Smooth muscle cell (in vitro differentiated cells): ENCODE measurements at regions not wholly inside any gene's neighbourhood (a gene's known extent, or its start where the extent isn't known, plus 50 kb on each side); places are given as distances from the start of the nearest gene placed in this dataset.

Source experiments
- DNase-seq: peaks from one replicate; lab custom pipeline; 2025; ENCODE audit not compliant: unreplicated experiment; lab: John Stamatoyannopoulos, UW
- H2AFZ ChIP-seq: fragments of 200-600 bp; sonication (generic); 2 replicates; pipeline ENCODE4 v1.6.0; 2016; ENCODE audit warnings: antibody characterized with exemption, low read depth, mild to moderate bottlenecking
- H3F3A ChIP-seq: fragments of 200-600 bp; sonication (generic); 2 replicates; pipeline ENCODE4 v1.6.0; 2017; ENCODE audit warnings: antibody characterized with exemption, low read depth
- H3K27ac ChIP-seq: fragments of 200-600 bp; sonication (generic); 2 replicates; pipeline ENCODE4 v1.5.1; 2016; ENCODE audit warnings: low read depth, mild to moderate bottlenecking
- H3K27me3 ChIP-seq: fragments of 200-600 bp; sonication (generic); 2 replicates; pipeline ENCODE4 v1.6.1; 2016; ENCODE audit warnings: low read depth, mild to moderate bottlenecking
- H3K36me3 ChIP-seq: fragments of 200-600 bp; sonication (generic); 2 replicates; pipeline ENCODE4 v1.5.1; 2016; ENCODE audit warnings: low read depth
- H3K4me1 ChIP-seq: fragments of 200-600 bp; sonication (generic); 2 replicates; pipeline ENCODE4 v1.5.1; 2016; ENCODE audit warnings: low read depth
- H3K4me2 ChIP-seq: fragments of 200-600 bp; sonication (generic); 2 replicates; pipeline ENCODE4 v1.6.0; 2016; ENCODE audit warnings: mild to moderate bottlenecking
- H3K4me3 ChIP-seq: fragments of 200-600 bp; sonication (generic); 2 replicates; pipeline ENCODE4 v1.5.1; 2016; ENCODE audit warnings: mild to moderate bottlenecking
- H3K79me2 ChIP-seq: fragments of 200-600 bp; sonication (generic); 2 replicates; pipeline ENCODE4 v1.6.0; 2016; ENCODE audit warnings: low read depth, mild to moderate bottlenecking
- H3K9ac ChIP-seq: fragments of 200-600 bp; sonication (generic); 2 replicates; pipeline ENCODE4 v1.6.0; 2016; ENCODE audit warnings: low read depth
- H3K9me3 ChIP-seq: fragments of 200-600 bp; sonication (generic); replicated peaks from 2 replicates; pipeline ENCODE4 v1.5.1; 2016; ENCODE audit warnings: low read depth
- H4K20me1 ChIP-seq: fragments of 200-600 bp; sonication (generic); 2 replicates; pipeline ENCODE4 v1.6.0; 2016; ENCODE audit warnings: low read depth
- WGBS: methylation state at CpG from one replicate; pipeline ENCODE4 v1.1.7; 2016; ENCODE audit warnings: low lambda C conversion rate; 5-methylcytosine and 5-hydroxymethylcytosine counted together
- TF ChIP-seq, protein P1 (sequence below): fragments of 200-600 bp; sonication (generic); IDR thresholded peaks from 2 replicates; pipeline ENCODE4 v1.5.1; 2017; ENCODE audit warnings: borderline replicate concordance, mild to moderate bottlenecking, antibody characterized with exemption; ENCODE audit not compliant: insufficient read depth, poor library complexity, severe bottlenecking

DNA sequence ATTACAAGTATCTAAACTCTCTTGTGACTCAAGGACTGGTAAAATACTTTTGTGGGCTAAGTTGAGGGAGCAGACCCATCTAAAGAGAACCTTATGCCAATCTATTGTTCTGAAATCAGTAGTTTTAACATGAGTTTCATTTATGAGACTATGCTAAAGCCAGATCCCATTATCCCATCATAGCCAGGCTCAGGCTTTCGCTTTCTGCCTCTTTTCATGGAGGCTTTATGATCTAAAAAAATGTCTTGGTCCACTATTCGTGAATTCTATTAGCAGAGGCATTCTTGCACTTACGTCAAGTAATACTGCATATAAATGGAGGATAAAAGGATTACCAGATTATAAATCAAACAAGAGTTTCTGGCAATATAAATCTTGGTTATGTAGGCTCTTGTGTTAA lies 1636.9 kb upstream of the ACVR2A start:
- Histone ChIP-seq H3K27ac (no peak overlapping the region), H3K4me2 (no peak overlapping the region), H3K9me3 (no peaks in the 10 kb centered on the region), H3K9ac (no peak overlapping the region), H3K4me3 (no peak overlapping the region), H4K20me1 (no peaks in the 10 kb centered on the region), H3K27me3 (no peaks in the 10 kb centered on the region), H3K36me3 (no peaks in the 10 kb centered on the region), H2AFZ (peak overlapping the region; percentile 42), H3K79me2 (no peaks in the 10 kb centered on the region), H3K4me1 (no peaks in the 10 kb centered on the region), H3F3A (no peaks in the 10 kb centered on the region)
- DNase-seq: no peak
- WGBS: 57% methylated on average over 3 of the region's 3 CpGs
- TF ChIP-seq, protein P1, sequence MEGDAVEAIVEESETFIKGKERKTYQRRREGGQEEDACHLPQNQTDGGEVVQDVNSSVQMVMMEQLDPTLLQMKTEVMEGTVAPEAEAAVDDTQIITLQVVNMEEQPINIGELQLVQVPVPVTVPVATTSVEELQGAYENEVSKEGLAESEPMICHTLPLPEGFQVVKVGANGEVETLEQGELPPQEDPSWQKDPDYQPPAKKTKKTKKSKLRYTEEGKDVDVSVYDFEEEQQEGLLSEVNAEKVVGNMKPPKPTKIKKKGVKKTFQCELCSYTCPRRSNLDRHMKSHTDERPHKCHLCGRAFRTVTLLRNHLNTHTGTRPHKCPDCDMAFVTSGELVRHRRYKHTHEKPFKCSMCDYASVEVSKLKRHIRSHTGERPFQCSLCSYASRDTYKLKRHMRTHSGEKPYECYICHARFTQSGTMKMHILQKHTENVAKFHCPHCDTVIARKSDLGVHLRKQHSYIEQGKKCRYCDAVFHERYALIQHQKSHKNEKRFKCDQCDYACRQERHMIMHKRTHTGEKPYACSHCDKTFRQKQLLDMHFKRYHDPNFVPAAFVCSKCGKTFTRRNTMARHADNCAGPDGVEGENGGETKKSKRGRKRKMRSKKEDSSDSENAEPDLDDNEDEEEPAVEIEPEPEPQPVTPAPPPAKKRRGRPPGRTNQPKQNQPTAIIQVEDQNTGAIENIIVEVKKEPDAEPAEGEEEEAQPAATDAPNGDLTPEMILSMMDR: no peak

DNA sequence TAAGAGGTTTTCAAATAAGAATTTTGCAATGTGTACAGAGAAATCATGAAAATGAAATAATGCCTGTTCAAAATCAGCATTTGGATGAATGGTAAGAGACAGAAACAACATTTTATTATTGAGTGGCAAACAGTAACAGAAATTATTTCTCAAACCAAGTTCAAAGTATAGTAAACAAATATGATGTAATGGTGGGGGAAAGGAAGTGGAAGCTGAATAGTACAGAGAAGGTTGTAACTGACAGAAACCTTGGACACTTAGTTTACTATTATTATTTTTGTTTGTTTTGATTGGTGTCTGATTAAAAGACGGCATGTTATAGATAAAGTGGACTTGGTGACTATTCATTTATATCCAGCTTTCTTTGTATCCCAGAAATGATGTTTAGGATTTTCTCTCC lies 1637.4 kb upstream of the ACVR2A start:
- 96% methylated on average over 1 of the region's 1 CpG for WGBS
- no peaks in the 10 kb centered on the region for H3K9me3 ChIP-seq
- TF ChIP-seq, protein P1: no peak

DNA sequence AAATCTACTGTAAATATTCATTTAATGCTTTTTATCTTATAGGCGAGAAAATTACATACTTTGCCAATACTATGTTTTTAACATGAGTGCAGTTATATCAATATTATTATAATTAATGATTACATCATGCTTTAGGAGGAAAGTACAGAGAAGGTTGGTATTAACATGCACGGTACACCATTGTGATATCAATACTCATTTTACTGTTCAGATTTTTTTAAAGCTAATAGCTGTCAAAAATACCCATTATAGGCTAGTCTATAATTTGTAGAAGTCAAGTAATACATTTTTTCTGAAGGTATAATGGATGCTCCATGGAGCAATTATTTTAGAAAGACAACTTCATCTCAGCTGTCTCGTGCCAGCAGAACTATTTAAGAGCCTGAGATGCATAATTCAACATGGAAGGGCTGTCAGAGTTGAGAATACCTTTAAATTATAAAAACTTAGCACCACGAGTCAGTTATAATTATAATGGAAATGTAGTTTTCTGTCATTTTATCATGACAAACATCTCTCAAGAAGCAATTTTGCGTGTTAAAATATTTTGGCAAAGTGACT lies 1641.7 kb upstream of the ACVR2A start:
- no peaks in the 10 kb centered on the region for H4K20me1 ChIP-seq
- H2AFZ ChIP-seq: no peak overlapping the region
- TF ChIP-seq, protein P1: no peak
- no peaks in the 10 kb centered on the region for H3K79me2 ChIP-seq
- no peak overlapping the region for H3K4me2 ChIP-seq
- H3K4me3 ChIP-seq: no peak overlapping the region
- H3F3A ChIP-seq: no peaks in the 10 kb centered on the region
- H3K9ac ChIP-seq: no peak overlapping the region
- H3K27me3 ChIP-seq: no peaks in the 10 kb centered on the region
- H3K27ac ChIP-seq: no peak overlapping the region
- H3K9me3 ChIP-seq: no peaks in the 10 kb centered on the region
- 89% methylated on average over 5 of the region's 5 CpGs for WGBS
- H3K4me1 ChIP-seq: no peaks in the 10 kb centered on the region
- H3K36me3 ChIP-seq: no peaks in the 10 kb centered on the region
- no peak for DNase-seq

More for the DNA sequence above, 1637.4 kb upstream of the ACVR2A start:
- Histone ChIP-seq H3K4me2 (no peak overlapping the region), H3K9ac (no peak overlapping the region), H3K36me3 (no peaks in the 10 kb centered on the region), H3K79me2 (no peaks in the 10 kb centered on the region), H3K4me1 (no peaks in the 10 kb centered on the region), H3F3A (no peaks in the 10 kb centered on the region), H3K27ac (no peak overlapping the region), H2AFZ (peak overlapping the region; percentile 42), H4K20me1 (no peaks in the 10 kb centered on the region), H3K4me3 (no peak overlapping the region), H3K27me3 (no peaks in the 10 kb centered on the region)
- DNase-seq: no peak

DNA sequence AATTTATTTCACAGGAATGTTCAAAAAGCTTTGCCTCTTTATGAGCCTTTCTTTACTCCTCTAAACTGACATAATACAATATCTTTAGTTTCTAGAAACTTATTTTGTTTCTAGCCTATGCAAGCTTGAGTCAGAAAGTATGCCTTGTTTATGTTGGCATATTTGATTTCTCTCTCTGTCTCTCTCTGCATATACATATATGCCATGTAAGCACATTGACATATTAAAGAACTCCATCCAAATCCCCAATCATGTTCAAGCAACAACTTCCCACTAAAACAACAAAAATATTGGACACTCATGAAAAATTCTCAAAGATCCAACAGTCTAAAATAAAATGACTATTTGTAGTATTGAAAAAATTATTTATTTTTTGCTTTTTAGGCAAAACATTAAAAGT lies 1651.2 kb upstream of the ACVR2A start:
- Histone ChIP-seq H3K4me2 (no peak overlapping the region), H4K20me1 (no peaks in the 10 kb centered on the region), H3F3A (no peaks in the 10 kb centered on the region), H2AFZ (no peak overlapping the region), H3K9ac (no peak overlapping the region), H3K4me1 (no peaks in the 10 kb centered on the region), H3K36me3 (no peaks in the 10 kb centered on the region), H3K79me2 (no peaks in the 10 kb centered on the region), H3K9me3 (no peaks in the 10 kb centered on the region), H3K27me3 (no peaks in the 10 kb centered on the region), H3K27ac (no peak overlapping the region), H3K4me3 (no peak overlapping the region)
- TF ChIP-seq, protein P1: no peak
- DNase-seq: no peak
